ENCODE measurements at regions not wholly inside any gene's neighbourhood (a gene's known extent, or its start where the extent isn't known, plus 50 kb on each side); places are given as distances from the start of the nearest gene placed in this dataset.
A peak's percentile ranks its signal among the peaks of the same experiment; 100 is the strongest.

DNA sequence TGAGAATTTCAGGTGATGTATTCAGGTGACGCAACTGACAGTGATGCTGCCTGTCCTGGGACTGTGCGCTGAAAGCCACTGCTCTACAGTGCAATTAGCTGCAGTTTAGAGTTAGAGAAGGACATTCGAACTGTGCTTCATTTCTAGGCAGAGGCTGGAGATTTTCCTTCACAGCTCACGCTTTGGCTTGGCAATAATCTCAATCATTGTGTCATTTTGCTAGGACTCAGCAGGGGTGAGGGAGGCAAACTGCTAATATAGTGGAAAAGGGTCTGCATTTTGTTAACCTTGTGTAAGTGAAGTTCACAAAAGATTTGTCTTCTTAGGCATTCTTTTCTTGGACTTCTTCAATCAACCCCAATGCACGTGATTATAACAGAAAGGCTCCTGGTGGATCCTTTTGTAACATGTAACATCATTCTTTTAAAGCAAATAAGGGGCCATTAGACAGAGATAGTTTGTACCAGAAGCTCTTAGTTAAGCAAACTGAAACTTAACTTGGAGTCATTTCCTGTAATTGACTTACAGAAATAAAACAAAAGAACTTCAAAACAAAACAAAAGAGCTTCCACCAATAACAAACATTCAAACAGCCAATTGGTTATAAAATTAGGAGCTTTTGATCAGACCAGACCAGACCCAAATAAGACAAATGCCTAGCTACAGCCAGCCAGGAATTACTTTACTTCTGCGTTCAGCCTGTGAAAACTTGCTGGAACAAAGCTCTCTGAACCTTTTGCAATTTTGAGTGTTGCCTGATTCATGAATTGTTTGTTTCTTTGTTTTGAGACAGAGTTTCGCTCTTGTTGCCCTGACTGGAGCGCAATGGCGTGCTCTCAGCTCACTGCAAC is 1376.3 kb upstream of the CELF4 start:
- no peak for DNase-seq (ENCODE audit: unreplicated experiment)
- H3K9me3 Mint-ChIP-seq (ENCODE audit: unreplicated experiment), result peaks cover 11% of the 10 kb centered on the region
- no peaks in the 10 kb centered on the region for H3K27me3 Mint-ChIP-seq (ENCODE audit: insufficient read depth, unreplicated experiment)
- no TSS peak for BruUV-seq (replicated peaks)
- POLR2A ChIA-PET, result interaction anchor here (0.9 kb wide), 1 partner anchor 96 kb away, joined by 3 read pairs; no protein-coding TSS in a partner anchor
- peaks cover 7% of the 10 kb centered on the region for H3K36me3 Mint-ChIP-seq (ENCODE audit: insufficient read depth, unreplicated experiment)
- CTCF ChIA-PET, result interaction anchor here (0.6 to 0.7 kb wide), 2 partner anchors 9 to 749 kb away, joined by 3 read pairs; no protein-coding TSS in a partner anchor
- intact Hi-C loops (cut with micrococcal nuclease), result no loop called here
- H3K4me3 Mint-ChIP-seq (ENCODE audit: unreplicated experiment), result no peak overlapping the region
- H3K27ac Mint-ChIP-seq (ENCODE audit: low read depth, unreplicated experiment), result no peak overlapping the region
- H3K4me1 Mint-ChIP-seq (ENCODE audit: insufficient read depth, unreplicated experiment), result no peaks in the 10 kb centered on the region
- no peak for TF ChIP-seq CTCF (IDR thresholded peaks at IDR 0.05; ENCODE audit: unreplicated experiment)

GRCh38 chr18:38940863-38941531 is 1375.4 kb upstream of the CELF4 start:
- H3K36me3 Mint-ChIP-seq (ENCODE audit: insufficient read depth, unreplicated experiment), result peaks cover 7% of the 10 kb centered on the region
- BruUV-seq (replicated peaks), result no TSS peak
- peak; percentile 95 for DNase-seq (ENCODE audit: unreplicated experiment)
- H3K9me3 Mint-ChIP-seq (ENCODE audit: unreplicated experiment), result peaks cover 11% of the 10 kb centered on the region
- TF ChIP-seq CTCF (IDR thresholded peaks at IDR 0.05; ENCODE audit: unreplicated experiment), result no peak
- intact Hi-C loops (cut with micrococcal nuclease), result no loop called here
- no peaks in the 10 kb centered on the region for H3K27me3 Mint-ChIP-seq (ENCODE audit: insufficient read depth, unreplicated experiment)
- no peak overlapping the region for H3K4me3 Mint-ChIP-seq (ENCODE audit: unreplicated experiment)
- ChIA-PET CTCF (no interaction called here), POLR2A (interaction anchor here (0.6 kb wide), 1 partner anchor 12 kb away, joined by 3 read pairs; no protein-coding TSS in a partner anchor)
- H3K27ac Mint-ChIP-seq (ENCODE audit: low read depth, unreplicated experiment), result no peak overlapping the region
- no peaks in the 10 kb centered on the region for H3K4me1 Mint-ChIP-seq (ENCODE audit: insufficient read depth, unreplicated experiment)

DNA sequence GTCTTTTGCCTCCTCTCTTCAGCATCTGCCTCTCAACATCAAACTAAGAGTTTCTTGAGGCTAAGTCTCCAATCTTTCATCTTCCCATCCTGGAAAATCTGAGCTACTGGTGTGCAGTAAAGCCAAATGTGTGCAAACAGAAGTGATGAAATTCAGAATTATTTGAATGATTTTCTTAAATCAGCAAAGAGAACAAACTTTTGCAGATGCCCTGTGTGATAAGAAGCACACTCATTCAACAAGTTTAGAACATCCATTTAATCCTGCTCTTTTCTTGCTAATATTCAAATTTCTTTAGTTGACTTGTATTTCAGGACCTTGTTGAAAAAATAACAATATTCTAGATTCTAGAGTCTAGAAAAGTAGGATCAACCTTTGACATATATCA is 1374.9 kb upstream of the CELF4 start:
- peaks cover 11% of the 10 kb centered on the region for H3K9me3 Mint-ChIP-seq (ENCODE audit: unreplicated experiment)
- CTCF ChIA-PET, result no interaction called here

More for the DNA sequence above, 1374.9 kb upstream of the CELF4 start:
- Mint-ChIP-seq H3K4me3 (ENCODE audit: unreplicated experiment) (no peak overlapping the region), H3K27me3 (ENCODE audit: insufficient read depth, unreplicated experiment) (no peaks in the 10 kb centered on the region), H3K4me1 (ENCODE audit: insufficient read depth, unreplicated experiment) (no peaks in the 10 kb centered on the region), H3K36me3 (ENCODE audit: insufficient read depth, unreplicated experiment) (peaks cover 7% of the 10 kb centered on the region), H3K27ac (ENCODE audit: low read depth, unreplicated experiment) (no peak overlapping the region)
- TF ChIP-seq CTCF (IDR thresholded peaks at IDR 0.05; ENCODE audit: unreplicated experiment), result no peak
- no peak for DNase-seq (ENCODE audit: unreplicated experiment)
- POLR2A ChIA-PET, result interaction anchor here (0.6 kb wide), 1 partner anchor 12 kb away, joined by 3 read pairs; no protein-coding TSS in a partner anchor
- BruUV-seq (replicated peaks), result no TSS peak
- intact Hi-C loops (cut with micrococcal nuclease), result no loop called here

Data from MCF 10A (cell line).